ENCODE measurements at regions not wholly inside any gene's neighbourhood (a gene's known extent, or its start where the extent isn't known, plus 50 kb on each side); places are given as distances from the start of the nearest gene placed in this dataset.

DNA sequence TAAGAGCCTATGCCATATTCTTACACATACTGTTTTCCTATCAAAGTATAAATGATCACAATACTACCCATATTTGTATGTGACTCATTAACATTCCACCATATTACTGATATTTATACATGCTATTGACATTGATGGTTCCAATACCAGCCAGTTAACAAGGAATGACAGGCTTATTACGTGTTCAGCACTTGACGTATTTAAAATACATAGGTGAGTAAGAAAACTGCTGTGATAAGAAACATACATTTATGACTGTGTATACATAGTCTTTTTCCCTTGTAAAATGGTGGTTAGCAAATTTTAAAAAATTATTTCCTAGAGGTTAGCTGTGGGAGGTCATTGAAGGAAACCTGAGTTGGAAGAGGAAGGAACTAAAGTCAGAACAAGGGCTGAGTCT, 81.1 kb upstream of the NEUROD6 start:
- CTCF ChIA-PET: no interaction called here
- no peaks in the 10 kb centered on the region for H3K36me3 Mint-ChIP-seq (ENCODE audit: low read depth)
- no peak overlapping the region for H3K4me3 Mint-ChIP-seq
- H3K9me3 Mint-ChIP-seq: no peaks in the 10 kb centered on the region
- POLR2A ChIA-PET: no interaction called here
- ATAC-seq (ENCODE audit: low read depth) (no peak), DNase-seq (no peak)
- no peak overlapping the region for H3K27ac Mint-ChIP-seq
- TF ChIP-seq, protein P1, sequence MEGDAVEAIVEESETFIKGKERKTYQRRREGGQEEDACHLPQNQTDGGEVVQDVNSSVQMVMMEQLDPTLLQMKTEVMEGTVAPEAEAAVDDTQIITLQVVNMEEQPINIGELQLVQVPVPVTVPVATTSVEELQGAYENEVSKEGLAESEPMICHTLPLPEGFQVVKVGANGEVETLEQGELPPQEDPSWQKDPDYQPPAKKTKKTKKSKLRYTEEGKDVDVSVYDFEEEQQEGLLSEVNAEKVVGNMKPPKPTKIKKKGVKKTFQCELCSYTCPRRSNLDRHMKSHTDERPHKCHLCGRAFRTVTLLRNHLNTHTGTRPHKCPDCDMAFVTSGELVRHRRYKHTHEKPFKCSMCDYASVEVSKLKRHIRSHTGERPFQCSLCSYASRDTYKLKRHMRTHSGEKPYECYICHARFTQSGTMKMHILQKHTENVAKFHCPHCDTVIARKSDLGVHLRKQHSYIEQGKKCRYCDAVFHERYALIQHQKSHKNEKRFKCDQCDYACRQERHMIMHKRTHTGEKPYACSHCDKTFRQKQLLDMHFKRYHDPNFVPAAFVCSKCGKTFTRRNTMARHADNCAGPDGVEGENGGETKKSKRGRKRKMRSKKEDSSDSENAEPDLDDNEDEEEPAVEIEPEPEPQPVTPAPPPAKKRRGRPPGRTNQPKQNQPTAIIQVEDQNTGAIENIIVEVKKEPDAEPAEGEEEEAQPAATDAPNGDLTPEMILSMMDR (IDR thresholded peaks at IDR 0.05): no peak
- H3K4me1 Mint-ChIP-seq: no peaks in the 10 kb centered on the region
- no peaks in the 10 kb centered on the region for H3K27me3 Mint-ChIP-seq
- intact Hi-C loops (cut with micrococcal nuclease): no loop called here

DNA sequence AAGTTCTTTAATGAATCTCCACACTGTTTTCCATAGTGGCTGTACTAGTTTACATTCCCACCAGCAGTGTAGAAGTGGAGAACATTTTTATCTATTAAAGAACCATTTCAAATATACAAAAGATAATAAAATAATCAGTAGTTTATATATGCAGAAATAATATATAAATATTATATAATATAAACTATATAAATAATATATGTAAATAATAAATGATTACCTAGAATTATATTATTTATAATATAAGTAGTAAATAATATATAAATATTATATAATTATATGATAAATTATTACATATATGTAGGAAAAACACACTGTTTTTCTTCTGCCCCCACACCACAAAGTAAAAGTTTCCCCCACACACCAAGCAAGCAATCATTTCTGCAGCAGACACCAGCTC, 83.5 kb upstream of the NEUROD6 start:
- no peak for DNase-seq
- ChIA-PET CTCF (no interaction called here), POLR2A (no interaction called here)
- H3K27me3 Mint-ChIP-seq: peaks cover 4% of the 10 kb centered on the region
- no peak overlapping the region for H3K4me3 Mint-ChIP-seq
- TF ChIP-seq, protein P1 (IDR thresholded peaks at IDR 0.05): no peak
- H3K4me1 Mint-ChIP-seq: no peaks in the 10 kb centered on the region
- intact Hi-C loops (cut with micrococcal nuclease): no loop called here
- H3K27ac Mint-ChIP-seq: no peak overlapping the region
- H3K36me3 Mint-ChIP-seq (ENCODE audit: low read depth): no peaks in the 10 kb centered on the region
- no peaks in the 10 kb centered on the region for H3K9me3 Mint-ChIP-seq
- ATAC-seq (ENCODE audit: low read depth): no peak

DNA sequence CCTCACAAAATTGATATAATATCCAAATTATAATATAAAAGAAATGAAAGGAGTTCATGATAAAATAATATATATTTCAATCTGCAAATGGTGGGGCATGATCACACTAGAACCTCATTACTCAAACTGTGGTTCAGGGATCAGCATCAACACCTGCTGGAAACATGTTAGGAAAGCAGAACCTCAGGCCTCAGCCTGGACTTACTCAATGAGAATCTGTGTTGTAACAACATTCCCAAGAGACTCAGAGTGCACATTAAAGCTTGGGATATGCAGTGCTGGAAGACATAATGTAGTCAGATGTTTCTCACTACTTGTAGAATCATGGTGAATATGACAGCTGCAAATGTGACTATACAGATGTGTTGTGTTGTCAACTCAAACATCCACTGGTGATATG, 81.7 kb upstream of the ITPRID1 start:
- ATAC-seq (ENCODE audit: low read depth): no peak
- ChIA-PET POLR2A (no interaction called here), CTCF (interaction anchor here (2.9 kb wide), 1 partner anchor 11 kb away, joined by 8 read pairs; no protein-coding TSS in a partner anchor)
- TF ChIP-seq, protein P1 (IDR thresholded peaks at IDR 0.05): no peak
- Mint-ChIP-seq H3K36me3 (ENCODE audit: low read depth) (no peaks in the 10 kb centered on the region), H3K4me1 (no peaks in the 10 kb centered on the region), H3K27me3 (peaks cover 5% of the 10 kb centered on the region), H3K27ac (no peak overlapping the region), H3K4me3 (no peak overlapping the region), H3K9me3 (no peaks in the 10 kb centered on the region)
- no peak for DNase-seq
- intact Hi-C loops (cut with micrococcal nuclease): no loop called here

DNA sequence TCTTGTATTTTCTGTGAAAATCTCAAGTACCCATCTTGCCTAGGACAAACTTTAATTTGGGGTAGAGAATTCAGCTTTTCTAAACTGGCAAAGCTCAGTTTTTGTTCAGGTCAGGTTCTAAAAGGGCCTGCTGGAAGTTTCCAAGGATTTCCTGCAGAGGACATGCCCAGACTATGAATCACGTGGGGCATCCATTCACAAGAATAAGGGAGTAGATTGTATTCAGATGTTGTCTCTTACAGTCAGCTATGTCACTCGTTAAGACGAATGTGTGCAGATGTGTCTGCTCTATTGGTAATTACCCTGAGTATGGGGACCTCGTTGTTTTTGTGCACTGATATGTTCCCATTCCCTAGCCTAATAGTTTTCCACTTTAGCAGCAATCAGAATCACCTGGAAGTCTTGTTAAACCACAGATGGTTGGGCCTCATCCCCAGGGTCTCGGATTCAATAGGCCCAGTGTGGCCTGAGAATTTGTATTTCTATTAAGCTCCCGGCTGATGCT, 81.0 kb upstream of the ITPRID1 start:
- intact Hi-C loops (cut with micrococcal nuclease): no loop called here
- POLR2A ChIA-PET: no interaction called here
- H3K27ac Mint-ChIP-seq: no peak overlapping the region
- H3K4me3 Mint-ChIP-seq: no peak overlapping the region
- no peaks in the 10 kb centered on the region for H3K9me3 Mint-ChIP-seq
- ATAC-seq (ENCODE audit: low read depth) (no peak), DNase-seq (no peak)
- TF ChIP-seq, protein P1 (IDR thresholded peaks at IDR 0.05): no peak
- CTCF ChIA-PET: interaction anchor here (2.9 kb wide), 1 partner anchor 10 kb away, joined by 8 read pairs; no protein-coding TSS in a partner anchor
- H3K36me3 Mint-ChIP-seq (ENCODE audit: low read depth): no peaks in the 10 kb centered on the region
- H3K4me1 Mint-ChIP-seq: no peaks in the 10 kb centered on the region
- peaks cover 4% of the 10 kb centered on the region for H3K27me3 Mint-ChIP-seq

DNA sequence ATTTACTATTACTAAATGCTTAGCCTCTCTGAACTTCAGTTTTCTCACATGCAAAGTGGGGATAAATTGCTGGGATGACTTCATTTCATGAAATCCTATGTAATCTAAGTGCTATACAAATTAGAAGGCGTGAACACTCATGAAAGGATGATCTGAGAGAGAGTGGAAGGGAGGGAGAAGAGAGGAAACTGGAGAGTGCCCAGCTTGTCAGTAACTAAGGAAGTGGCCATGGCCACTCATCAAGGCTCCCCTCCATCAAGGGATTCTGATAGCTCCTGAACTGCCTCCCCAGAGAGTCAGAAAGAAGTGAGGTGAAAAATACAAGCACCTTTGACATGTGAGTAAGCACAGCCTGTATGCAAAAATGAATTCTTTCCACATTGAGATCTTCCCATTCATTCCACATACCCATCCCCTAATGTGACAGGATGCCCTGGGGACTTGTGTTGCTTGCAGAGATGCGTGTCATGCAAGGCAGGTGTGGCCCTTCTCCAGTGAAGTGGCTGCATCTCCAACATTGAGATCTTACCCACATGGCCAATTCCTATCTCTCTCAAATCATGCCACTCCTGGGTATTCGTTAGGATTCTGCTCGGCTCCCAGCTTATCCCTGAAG, 76.5 kb upstream of the ITPRID1 start:
- TF ChIP-seq, protein P1 (IDR thresholded peaks at IDR 0.05): no peak
- Mint-ChIP-seq H3K4me1 (no peaks in the 10 kb centered on the region), H3K4me3 (no peak overlapping the region), H3K9me3 (no peaks in the 10 kb centered on the region), H3K27ac (no peak overlapping the region), H3K27me3 (peaks cover 4% of the 10 kb centered on the region), H3K36me3 (ENCODE audit: low read depth) (no peaks in the 10 kb centered on the region)
- intact Hi-C loops (cut with micrococcal nuclease): no loop called here
- DNase-seq (no peak), ATAC-seq (ENCODE audit: low read depth) (no peak)
- ChIA-PET POLR2A (no interaction called here), CTCF (no interaction called here)

All from activated B cell treated with CpG ODN at 0.5 μM for 24 hours (primary cell).